ENCODE measurements at regions not wholly inside any gene's neighbourhood (a gene's known extent, or its start where the extent isn't known, plus 50 kb on each side); places are given as distances from the start of the nearest gene placed in this dataset.

DNA sequence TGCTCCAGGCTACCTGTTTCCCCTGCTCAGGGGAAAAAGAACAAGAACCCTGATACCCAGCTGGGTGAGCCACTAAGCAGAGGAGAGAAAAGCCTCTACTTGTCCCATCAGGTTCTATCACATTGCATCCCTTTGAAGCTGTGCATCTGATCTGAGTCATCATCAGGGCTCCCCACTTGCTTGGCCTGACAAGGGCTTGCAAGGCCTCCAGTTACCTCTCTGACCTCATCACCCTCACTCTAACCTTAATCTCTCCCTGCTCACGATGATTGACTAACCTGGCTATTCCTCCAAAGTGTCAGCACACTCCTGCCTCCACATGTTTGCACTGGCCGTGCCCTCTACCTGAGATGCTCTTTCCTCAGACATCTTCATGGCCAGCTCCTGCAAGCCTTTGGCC is 309.5 kb upstream of the CHD6 start:
- DNase-seq (ENCODE audit: low read depth) = no peak
- TF ChIP-seq CTCF (IDR thresholded peaks at IDR 0.05; ENCODE audit: insufficient read depth, low read depth, low read length) = no peak
- no peak overlapping the region for H3K4me3 ChIP-seq (ENCODE audit: low read depth, low read length)

GRCh38 chr20:41927189-41927588 is 309.0 kb upstream of the CHD6 start:
- no peak for DNase-seq (ENCODE audit: low read depth)
- no peak overlapping the region for H3K4me3 ChIP-seq (ENCODE audit: low read depth, low read length)
- TF ChIP-seq CTCF (IDR thresholded peaks at IDR 0.05; ENCODE audit: insufficient read depth, low read depth, low read length) = no peak

DNA sequence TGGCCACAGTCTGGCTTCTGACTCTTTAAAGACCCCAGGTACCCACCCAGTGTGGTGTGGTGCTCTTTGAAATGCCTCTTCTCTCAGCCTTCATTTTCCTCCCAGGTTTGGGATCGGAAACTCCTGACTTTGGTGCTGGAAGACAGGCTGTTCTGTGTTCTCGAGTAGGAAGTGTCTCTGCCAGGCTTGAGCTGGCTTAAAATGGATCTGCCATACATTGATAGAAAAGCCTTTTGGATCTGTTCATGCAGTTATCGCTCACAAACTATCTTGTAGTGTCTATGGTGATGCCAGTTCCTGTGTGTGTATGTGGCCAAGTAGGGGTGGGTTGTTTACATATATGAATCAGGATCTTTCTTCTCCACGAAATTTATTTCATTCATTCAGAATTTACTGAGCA is 307.3 kb upstream of the CHD6 start:
- no peak overlapping the region for H3K4me3 ChIP-seq (ENCODE audit: low read depth, low read length)
- DNase-seq (ENCODE audit: low read depth) = no peak

DNA sequence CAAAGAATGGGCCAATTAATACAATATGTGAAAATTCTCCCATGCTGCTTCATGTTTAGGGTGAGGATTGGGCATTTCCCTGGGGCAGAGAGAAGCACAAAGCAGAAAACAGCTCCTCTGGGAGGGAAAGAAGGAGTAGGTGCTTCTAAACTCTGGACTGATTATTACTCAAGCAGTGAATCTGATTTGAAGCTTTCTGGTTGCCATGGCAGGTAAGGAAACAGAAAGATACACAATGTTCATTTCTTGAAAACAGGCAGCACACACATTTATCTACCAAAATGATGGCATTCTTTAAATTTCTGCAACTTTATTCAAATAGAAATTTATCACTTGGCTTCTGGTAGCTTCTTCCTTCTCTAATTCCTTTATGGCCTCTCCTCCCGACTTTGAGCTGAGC is 305.4 kb upstream of the CHD6 start:
- no peak overlapping the region for H3K4me3 ChIP-seq (ENCODE audit: low read depth, low read length)
- DNase-seq (ENCODE audit: low read depth) = no peak
- TF ChIP-seq CTCF (IDR thresholded peaks at IDR 0.05; ENCODE audit: insufficient read depth, low read depth, low read length) = no peak

More for the DNA sequence above, 307.3 kb upstream of the CHD6 start:
- no peak for TF ChIP-seq CTCF (IDR thresholded peaks at IDR 0.05; ENCODE audit: insufficient read depth, low read depth, low read length)

GRCh38 chr20:41913146-41913545 is 295.0 kb upstream of the CHD6 start:
- TF ChIP-seq CTCF (IDR thresholded peaks at IDR 0.05; ENCODE audit: insufficient read depth, low read depth, low read length) = no peak
- DNase-seq (ENCODE audit: low read depth) = no peak
- no peak overlapping the region for H3K4me3 ChIP-seq (ENCODE audit: low read depth, low read length)

DNA sequence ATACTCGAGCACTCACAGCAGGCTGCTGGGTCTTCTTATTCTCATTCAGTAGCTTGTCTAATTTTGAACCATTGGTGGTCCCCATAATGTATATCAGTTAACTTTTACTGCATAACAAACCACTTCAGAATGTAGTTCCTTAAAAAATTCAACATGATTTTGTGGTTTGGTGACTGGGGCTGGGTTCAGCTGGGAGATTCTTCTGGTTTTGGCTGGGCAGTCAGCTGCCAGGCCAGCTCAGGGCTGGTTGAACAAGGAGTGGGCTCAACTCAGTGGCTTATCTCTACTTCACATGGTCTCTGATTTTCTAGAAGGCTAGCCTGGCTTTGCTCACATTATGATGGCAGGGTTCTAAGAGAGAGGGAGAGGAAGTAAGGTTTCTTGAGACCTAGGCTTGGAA is 292.4 kb upstream of the CHD6 start:
- TF ChIP-seq CTCF (IDR thresholded peaks at IDR 0.05; ENCODE audit: insufficient read depth, low read depth, low read length) = no peak
- H3K4me3 ChIP-seq (ENCODE audit: low read depth, low read length) = no peak overlapping the region
- DNase-seq (ENCODE audit: low read depth) = no peak

DNA sequence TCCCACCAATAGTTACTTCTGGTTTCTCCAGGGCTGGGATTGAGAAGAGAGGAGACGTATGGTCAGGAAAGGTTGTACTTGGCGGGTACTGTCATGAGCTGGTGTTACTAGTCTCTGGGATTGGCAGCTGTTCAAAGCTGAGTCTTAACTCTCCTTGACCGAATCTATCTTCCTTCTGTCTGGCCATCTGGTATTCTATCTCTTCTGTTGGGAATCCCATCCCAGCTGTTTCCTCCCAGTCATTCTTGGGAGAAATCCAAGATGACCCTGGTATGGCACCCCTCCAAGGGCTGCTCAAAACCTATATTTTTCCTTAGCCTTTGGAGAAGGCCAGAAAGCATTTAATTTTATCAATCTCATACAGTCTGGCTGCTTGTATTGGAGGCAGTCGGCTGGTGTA is 287.0 kb upstream of the CHD6 start:
- TF ChIP-seq CTCF (IDR thresholded peaks at IDR 0.05; ENCODE audit: insufficient read depth, low read depth, low read length) = no peak
- DNase-seq (ENCODE audit: low read depth) = no peak
- H3K4me3 ChIP-seq (ENCODE audit: low read depth, low read length) = no peak overlapping the region

All from fibroblast of villous mesenchyme (primary cell).